Activated naive CD8-positive, alpha-beta T cell treated with anti-CD3 and anti-CD28 coated beads for 36 hours (primary cell): ENCODE measurements at regions not wholly inside any gene's neighbourhood (a gene's known extent, or its start where the extent isn't known, plus 50 kb on each side); places are given as distances from the start of the nearest gene placed in this dataset.

Experiments
- DNase-seq: peaks from one replicate; pipeline ENCODE4 v3.0.0; 2021
- H3K27ac Mint-ChIP-seq: one replicate; pipeline ENCODE4 v1.8.0; 2022; ENCODE audit warnings: mild to moderate bottlenecking, moderate library complexity, mixed read lengths
- H3K27me3 Mint-ChIP-seq: one replicate; pipeline ENCODE4 v1.8.0; 2022; ENCODE audit warnings: mild to moderate bottlenecking, mixed read lengths
- H3K36me3 Mint-ChIP-seq: one replicate; pipeline ENCODE4 v1.8.0; 2021; ENCODE audit warnings: mild to moderate bottlenecking, mixed read lengths
- H3K4me1 Mint-ChIP-seq: one replicate; pipeline ENCODE4 v1.8.0; 2021; ENCODE audit warnings: mixed read lengths
- H3K4me3 Mint-ChIP-seq: one replicate; pipeline ENCODE4 v1.8.0; 2022; ENCODE audit warnings: mild to moderate bottlenecking, moderate library complexity, mixed read lengths
- H3K9me3 Mint-ChIP-seq: one replicate; pipeline ENCODE4 v1.8.0; 2022; ENCODE audit warnings: mixed read lengths

DNA sequence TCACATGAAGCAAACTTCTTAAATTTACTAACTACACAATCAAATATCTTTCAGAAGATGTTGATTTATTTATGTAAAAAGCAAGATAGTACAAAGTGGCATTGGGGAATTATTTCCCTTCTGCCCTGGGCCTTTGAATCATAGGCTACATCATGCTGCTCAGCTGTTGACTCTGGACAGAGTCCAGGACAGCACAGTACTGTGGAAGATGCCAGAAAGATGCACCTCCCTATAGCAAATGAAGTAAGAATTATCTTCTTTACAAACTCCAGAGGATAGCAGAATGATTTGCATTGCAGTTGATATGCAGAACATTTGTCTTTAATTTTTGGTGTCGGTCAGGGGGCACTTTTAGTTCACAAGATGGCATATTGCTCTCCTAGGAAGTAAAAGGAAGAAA lies 1354.5 kb upstream of the ZEB2 start:
- H3K27me3 Mint-ChIP-seq: no peaks in the 10 kb centered on the region
- DNase-seq: no peak
- H3K4me1 Mint-ChIP-seq: no peaks in the 10 kb centered on the region
- no peak overlapping the region for H3K27ac Mint-ChIP-seq
- H3K4me3 Mint-ChIP-seq: no peak overlapping the region
- H3K36me3 Mint-ChIP-seq: no peaks in the 10 kb centered on the region
- no peaks in the 10 kb centered on the region for H3K9me3 Mint-ChIP-seq

DNA sequence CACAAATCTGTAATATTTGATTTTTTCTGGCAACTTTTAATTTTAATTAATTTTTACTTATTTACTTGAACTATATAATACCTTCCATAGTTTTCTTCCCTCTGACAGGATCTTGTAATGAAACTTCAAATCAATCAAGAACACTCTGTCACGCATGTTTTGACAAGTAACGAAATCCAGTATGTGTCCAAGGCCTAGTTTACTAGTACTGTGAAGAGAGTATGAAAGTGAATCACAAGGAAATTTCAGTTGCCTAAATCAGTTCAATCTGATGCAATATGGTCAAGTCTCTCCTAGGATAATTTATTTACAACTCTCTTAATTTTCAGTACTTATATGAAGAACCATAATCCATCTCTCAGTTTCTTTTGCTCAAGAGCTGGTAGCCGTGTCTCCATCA lies 1344.6 kb upstream of the ZEB2 start:
- Mint-ChIP-seq H3K27ac (no peak overlapping the region), H3K9me3 (no peaks in the 10 kb centered on the region), H3K4me3 (no peak overlapping the region), H3K27me3 (no peaks in the 10 kb centered on the region), H3K4me1 (no peaks in the 10 kb centered on the region), H3K36me3 (no peaks in the 10 kb centered on the region)
- no peak for DNase-seq

DNA sequence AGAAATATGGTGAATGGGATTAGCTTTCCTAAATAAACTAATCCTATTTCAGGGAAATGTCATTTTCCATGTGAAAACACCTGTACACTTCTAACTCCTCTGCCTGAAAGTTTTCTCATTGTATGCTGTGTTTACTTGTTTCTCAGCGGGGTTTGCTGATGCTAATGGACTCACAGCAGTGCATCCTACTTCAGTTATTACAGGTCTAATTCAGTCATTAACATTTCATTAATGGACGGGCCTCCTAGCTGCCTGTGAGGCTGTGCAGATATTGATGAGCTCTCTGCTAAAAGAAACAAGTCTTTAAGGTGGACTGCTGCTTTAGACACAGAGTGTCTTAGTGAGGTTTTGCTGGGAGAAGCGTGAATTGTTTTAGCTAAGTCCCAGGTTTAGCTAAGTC lies 1342.0 kb upstream of the ZEB2 start:
- DNase-seq: no peak
- Mint-ChIP-seq H3K9me3 (no peaks in the 10 kb centered on the region), H3K36me3 (no peaks in the 10 kb centered on the region), H3K4me1 (no peaks in the 10 kb centered on the region), H3K4me3 (no peak overlapping the region), H3K27ac (no peak overlapping the region), H3K27me3 (no peaks in the 10 kb centered on the region)

DNA sequence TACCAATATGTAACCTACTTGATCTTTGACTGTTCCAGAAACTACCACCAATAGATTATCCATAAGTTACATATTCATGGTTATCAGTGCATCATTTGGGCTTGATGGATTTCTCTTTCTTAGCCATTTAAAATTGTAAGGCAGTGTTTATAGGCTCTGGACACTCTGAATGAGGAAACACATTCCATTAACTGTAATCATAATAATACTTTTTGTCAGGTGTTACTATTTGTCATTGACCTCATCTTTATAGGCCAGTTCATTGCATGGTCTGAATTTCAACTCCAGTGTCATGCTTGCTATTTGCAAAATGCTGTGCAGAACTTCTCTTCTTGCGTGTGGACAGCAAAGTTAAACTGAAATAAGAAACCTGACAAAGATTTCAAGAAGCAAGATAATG lies 1340.2 kb upstream of the ZEB2 start:
- no peaks in the 10 kb centered on the region for H3K4me1 Mint-ChIP-seq
- no peak overlapping the region for H3K4me3 Mint-ChIP-seq
- H3K27ac Mint-ChIP-seq: no peak overlapping the region
- no peaks in the 10 kb centered on the region for H3K27me3 Mint-ChIP-seq
- no peaks in the 10 kb centered on the region for H3K9me3 Mint-ChIP-seq
- no peaks in the 10 kb centered on the region for H3K36me3 Mint-ChIP-seq
- no peak for DNase-seq

DNA sequence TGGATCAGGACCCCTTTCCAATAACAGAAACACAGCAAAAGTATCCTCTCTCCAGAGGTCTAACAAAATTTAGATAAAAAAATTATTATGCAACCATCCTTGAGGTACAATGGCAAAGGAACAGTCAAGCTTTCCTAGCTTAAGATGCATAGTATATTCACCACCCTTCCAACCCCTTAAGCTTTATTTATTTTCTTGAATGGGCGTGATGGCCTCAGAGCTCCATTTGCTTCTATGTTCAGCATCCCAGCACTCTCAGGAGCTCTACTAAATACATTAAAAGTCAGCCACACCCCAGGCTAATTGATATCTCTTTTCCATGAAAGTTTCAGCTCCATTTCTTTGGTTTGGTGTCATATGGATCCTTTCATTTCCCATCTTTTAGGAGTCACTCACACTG lies 1335.2 kb upstream of the ZEB2 start:
- H3K27ac Mint-ChIP-seq: no peak overlapping the region
- no peak overlapping the region for H3K4me3 Mint-ChIP-seq
- H3K27me3 Mint-ChIP-seq: no peaks in the 10 kb centered on the region
- H3K9me3 Mint-ChIP-seq: no peaks in the 10 kb centered on the region
- no peaks in the 10 kb centered on the region for H3K4me1 Mint-ChIP-seq
- DNase-seq: no peak
- no peaks in the 10 kb centered on the region for H3K36me3 Mint-ChIP-seq

DNA sequence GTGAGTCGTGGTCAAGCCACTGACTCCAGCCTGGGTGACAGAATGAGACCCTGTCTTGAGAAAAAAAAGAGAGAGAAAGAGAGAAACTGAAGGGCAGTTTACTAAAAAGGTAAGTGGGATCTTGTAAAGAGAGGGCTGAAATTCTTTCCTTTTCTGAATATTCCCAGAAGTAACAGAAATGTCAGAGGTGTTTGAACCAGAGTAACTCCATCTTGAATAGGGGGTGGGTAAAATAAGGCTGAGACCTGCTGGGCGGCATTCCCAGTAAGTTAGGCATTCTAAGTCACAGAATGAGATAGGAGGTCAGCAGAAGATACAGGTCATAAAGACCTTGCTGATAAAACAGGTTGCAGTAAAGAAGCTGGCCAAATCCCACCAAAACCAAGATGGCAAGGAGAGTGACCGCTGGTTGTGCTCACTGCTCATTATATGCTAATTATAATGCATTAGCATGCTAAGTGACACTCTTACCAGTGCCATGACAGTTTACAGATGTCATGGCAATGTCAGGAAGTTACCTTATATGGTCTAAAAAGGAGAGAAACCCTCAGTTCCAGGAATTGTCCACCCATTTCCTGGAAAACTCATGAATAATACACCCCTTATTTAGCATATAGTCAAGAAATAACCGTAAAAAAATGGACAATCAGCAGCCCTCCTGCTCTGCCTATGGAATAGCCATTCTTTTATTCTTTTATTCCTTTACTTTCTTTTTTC lies 1334.3 kb upstream of the ZEB2 start:
- Mint-ChIP-seq H3K27me3 (no peaks in the 10 kb centered on the region), H3K4me1 (no peaks in the 10 kb centered on the region), H3K27ac (no peak overlapping the region), H3K4me3 (no peak overlapping the region), H3K36me3 (no peaks in the 10 kb centered on the region), H3K9me3 (no peaks in the 10 kb centered on the region)
- no peak for DNase-seq

DNA sequence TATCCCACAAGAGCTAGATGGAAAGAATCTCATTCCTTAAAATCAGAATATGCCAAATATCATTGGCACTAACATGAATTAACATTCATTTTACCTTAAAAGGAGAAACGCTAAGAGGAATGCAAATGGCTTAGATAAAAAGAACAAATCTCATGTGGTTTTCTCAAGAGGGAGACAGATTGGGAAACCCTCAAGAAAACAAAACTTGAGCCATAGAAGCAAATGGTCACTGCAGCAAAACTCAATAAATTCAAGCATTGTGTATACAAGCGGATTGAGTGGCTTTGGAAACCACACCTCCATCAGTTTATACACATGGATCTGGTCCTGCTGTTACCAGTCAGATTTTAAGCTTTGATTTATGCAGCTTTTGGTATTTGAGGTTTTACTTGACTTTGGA lies 1331.8 kb upstream of the ZEB2 start:
- Mint-ChIP-seq H3K27ac (no peak overlapping the region), H3K9me3 (no peaks in the 10 kb centered on the region), H3K4me1 (no peaks in the 10 kb centered on the region), H3K4me3 (no peak overlapping the region), H3K27me3 (no peaks in the 10 kb centered on the region), H3K36me3 (no peaks in the 10 kb centered on the region)
- no peak for DNase-seq

DNA sequence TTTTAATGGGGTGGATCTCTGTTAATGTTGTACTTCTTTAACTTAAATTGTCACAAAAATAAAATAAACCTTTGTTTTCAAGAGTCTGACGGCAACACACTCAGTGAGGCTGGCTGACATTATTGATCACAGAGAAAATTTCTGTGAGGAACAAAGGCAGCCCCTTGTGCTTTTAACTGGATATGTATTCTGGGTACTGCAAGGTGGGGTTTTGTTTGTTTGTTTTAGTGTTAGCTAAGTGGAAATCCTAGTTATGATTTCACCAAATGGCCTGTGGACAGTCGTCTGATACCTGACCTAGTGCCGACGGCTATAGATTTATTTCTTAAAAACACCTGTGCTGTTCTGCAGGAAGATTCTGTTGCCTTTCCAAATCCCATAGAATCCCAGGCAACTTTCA lies 1329.5 kb upstream of the ZEB2 start:
- Mint-ChIP-seq H3K9me3 (no peaks in the 10 kb centered on the region), H3K36me3 (no peaks in the 10 kb centered on the region), H3K27ac (no peak overlapping the region), H3K27me3 (no peaks in the 10 kb centered on the region), H3K4me1 (no peaks in the 10 kb centered on the region), H3K4me3 (no peak overlapping the region)
- DNase-seq: no peak

DNA sequence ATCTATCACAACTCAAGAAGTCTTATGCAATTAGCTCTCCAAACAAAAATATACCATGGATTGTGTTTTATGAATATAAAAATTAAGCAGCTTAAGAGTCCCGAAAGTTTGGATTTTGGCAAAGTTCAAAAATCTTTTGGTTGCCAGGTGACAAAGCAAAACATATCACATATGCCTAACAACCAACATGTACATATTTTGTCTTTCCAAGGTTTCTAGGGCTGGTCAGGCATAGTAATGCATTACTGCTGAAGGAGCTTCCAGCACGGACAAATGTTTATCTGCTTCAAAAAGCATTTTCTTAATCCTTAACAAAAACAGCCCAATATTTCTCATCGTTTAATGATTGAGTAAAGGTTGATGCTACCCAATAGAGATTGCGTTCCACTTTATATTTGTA lies 1327.1 kb upstream of the ZEB2 start:
- no peaks in the 10 kb centered on the region for H3K4me1 Mint-ChIP-seq
- no peak for DNase-seq
- H3K4me3 Mint-ChIP-seq: no peak overlapping the region
- H3K27ac Mint-ChIP-seq: no peak overlapping the region
- H3K9me3 Mint-ChIP-seq: no peaks in the 10 kb centered on the region
- H3K36me3 Mint-ChIP-seq: no peaks in the 10 kb centered on the region
- H3K27me3 Mint-ChIP-seq: no peaks in the 10 kb centered on the region

DNA sequence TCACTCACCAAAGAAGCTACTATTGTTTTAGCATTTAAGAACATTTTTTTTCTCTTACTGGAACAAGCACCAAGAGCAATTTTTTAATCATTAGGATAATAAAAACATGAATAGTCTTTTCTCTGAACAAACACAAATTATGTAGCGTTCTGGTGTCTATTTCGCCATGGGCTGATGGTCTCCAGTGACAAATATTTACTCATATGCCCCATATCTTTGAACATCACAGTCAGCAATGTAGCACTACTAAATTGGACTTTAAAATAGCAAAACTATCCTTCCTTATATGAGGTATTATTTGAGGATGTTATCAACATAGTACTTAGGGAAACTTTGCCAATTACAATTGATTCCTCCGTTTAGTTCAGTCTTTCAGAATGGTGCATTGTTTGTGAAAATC lies 1326.0 kb upstream of the ZEB2 start:
- Mint-ChIP-seq H3K36me3 (no peaks in the 10 kb centered on the region), H3K4me3 (no peak overlapping the region), H3K27me3 (no peaks in the 10 kb centered on the region), H3K4me1 (no peaks in the 10 kb centered on the region), H3K27ac (no peak overlapping the region), H3K9me3 (no peaks in the 10 kb centered on the region)
- no peak for DNase-seq

DNA sequence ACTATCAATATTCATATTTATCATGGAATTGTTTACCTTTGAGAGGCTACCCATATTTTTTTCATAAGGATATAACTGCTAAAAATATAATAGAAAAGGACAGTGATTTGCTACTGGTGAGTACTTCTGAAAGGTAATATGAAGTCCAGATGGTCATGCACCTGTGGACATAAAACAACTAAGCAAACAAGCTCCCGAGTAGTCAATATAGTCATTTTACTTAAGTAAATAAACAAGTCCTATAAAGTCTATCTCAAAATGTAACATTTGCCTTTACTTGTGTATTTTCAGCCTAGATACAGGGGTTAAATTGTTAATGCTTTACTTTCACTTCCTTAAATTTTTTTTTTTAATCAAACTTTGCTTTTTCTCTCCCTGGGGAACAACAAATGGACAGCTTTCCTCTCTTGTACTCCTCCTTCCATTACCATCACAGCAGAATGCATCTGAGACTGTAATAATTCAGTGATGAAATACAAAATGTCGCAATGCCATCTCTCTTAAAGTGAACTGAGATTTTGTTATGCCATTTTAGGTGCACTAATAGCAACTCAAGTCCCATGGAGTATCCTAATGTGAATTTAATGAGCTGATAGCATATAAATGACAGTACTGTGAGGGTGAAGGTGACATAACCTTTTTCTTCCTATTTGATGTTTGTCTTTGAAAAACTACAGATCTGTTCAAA lies 1325.4 kb upstream of the ZEB2 start:
- H3K27ac Mint-ChIP-seq: no peak overlapping the region
- no peaks in the 10 kb centered on the region for H3K36me3 Mint-ChIP-seq
- H3K9me3 Mint-ChIP-seq: no peaks in the 10 kb centered on the region
- H3K4me1 Mint-ChIP-seq: no peaks in the 10 kb centered on the region
- no peak for DNase-seq
- H3K4me3 Mint-ChIP-seq: no peak overlapping the region
- H3K27me3 Mint-ChIP-seq: no peaks in the 10 kb centered on the region

DNA sequence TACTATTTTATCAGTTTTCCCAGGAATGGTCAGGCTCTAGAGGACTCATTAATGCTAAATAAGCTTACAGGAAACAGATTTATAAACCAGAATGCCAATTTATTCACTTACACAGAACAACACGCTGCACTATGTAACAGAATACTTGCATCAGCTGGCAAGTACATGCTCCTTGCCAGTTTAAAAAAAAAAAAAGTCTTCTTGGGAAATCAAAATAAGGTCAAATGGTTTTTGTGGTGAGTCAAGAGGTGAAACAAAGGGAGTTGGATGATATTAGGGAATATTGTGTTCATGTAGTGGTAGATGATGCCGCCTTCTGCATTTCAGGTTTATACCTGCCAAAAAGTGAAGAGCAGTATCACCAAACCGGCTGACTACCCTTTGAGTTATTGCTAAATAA lies 1322.1 kb upstream of the ZEB2 start:
- Mint-ChIP-seq H3K4me1 (no peaks in the 10 kb centered on the region), H3K36me3 (no peaks in the 10 kb centered on the region), H3K9me3 (no peaks in the 10 kb centered on the region), H3K27ac (no peak overlapping the region), H3K4me3 (no peak overlapping the region), H3K27me3 (no peaks in the 10 kb centered on the region)
- no peak for DNase-seq

DNA sequence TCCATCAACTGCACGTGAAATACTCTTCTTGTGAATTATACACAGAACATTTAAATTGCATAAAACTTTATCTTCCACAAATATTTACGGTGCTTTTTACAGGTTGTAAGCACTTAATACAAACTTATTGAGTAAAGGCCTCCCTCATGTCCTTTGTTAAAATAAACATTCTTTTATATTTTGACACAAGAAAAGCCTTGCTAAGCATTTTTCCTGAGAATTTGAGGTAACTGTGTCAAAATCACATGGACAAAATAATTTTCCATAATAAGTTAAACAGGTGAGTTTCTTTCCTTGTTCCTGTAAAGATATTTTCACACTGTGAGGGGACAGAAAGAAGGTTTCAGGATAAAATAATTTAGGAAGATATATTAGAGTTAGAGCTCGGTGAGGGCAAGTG lies 1317.1 kb upstream of the ZEB2 start:
- H3K4me3 Mint-ChIP-seq: no peak overlapping the region

DNA sequence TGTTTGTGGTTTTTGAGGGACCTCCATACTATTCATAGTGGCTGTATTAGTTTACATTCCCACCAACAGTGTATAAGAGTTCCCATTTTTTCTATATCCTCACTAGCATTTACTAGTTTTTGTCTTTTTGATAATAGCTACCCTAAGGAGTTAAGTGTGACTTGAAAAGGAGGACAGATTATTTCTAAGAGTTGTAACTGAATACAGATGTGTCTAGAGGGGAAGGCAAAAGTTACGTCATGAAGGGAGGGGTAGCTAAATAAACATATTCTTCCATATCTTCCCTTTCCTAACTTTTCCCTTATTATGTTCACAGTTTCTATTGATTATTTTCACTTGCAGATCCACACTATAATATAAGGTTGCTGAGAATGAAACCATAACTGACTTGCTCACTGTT lies 1315.7 kb upstream of the ZEB2 start:
- H3K9me3 Mint-ChIP-seq: peaks cover 1% of the 10 kb centered on the region
- no peak for DNase-seq
- no peaks in the 10 kb centered on the region for H3K36me3 Mint-ChIP-seq
- H3K27ac Mint-ChIP-seq: no peak overlapping the region
- no peak overlapping the region for H3K4me3 Mint-ChIP-seq
- no peaks in the 10 kb centered on the region for H3K4me1 Mint-ChIP-seq
- H3K27me3 Mint-ChIP-seq: no peaks in the 10 kb centered on the region

More for the DNA sequence above, 1317.1 kb upstream of the ZEB2 start:
- Mint-ChIP-seq H3K36me3 (no peaks in the 10 kb centered on the region), H3K9me3 (peaks cover 1% of the 10 kb centered on the region), H3K27ac (no peak overlapping the region), H3K27me3 (no peaks in the 10 kb centered on the region), H3K4me1 (no peaks in the 10 kb centered on the region)
- no peak for DNase-seq

DNA sequence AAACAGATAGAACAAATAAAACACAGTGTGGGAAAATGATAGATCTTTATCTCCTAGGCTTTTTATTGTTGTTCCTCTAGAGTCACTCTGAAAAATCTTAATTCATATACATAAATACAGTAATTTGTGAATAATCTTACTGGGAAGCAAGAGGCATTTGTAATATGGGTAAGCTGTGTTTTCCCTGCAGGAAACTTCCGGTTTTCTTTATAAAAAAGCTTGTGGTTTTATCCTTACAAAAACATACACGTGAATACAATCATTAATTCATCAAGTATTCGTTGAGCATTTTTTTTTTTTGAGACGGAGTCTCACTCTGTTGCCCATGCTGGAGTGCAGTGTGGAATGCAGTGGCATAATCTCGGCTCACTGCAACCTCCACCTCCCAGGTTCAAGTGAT lies 1312.8 kb upstream of the ZEB2 start:
- peaks cover 1% of the 10 kb centered on the region for H3K9me3 Mint-ChIP-seq
- H3K4me1 Mint-ChIP-seq: no peaks in the 10 kb centered on the region
- no peaks in the 10 kb centered on the region for H3K36me3 Mint-ChIP-seq
- H3K4me3 Mint-ChIP-seq: no peak overlapping the region
- H3K27ac Mint-ChIP-seq: no peak overlapping the region
- no peaks in the 10 kb centered on the region for H3K27me3 Mint-ChIP-seq
- DNase-seq: no peak

DNA sequence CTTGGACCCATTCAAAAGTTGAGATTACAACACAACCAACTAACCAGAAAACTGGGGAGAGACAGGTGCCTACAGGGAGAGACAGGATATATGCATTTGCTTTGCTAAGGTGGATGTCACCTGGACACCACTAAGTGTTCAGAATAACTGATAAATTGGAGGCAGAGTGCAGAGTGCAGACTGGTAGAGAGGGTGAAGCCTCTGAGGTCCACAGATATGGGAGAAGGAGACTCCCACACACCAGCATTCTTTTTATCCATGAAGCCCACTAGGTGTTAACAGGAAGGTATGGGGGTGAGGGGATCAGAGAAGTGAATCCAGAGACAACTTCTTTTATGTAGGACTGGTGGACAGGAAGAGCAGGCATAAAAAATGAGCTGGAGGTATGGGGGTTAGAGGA lies 1310.0 kb upstream of the ZEB2 start:
- H3K4me1 Mint-ChIP-seq: no peaks in the 10 kb centered on the region
- peaks cover 1% of the 10 kb centered on the region for H3K9me3 Mint-ChIP-seq
- DNase-seq: no peak
- H3K4me3 Mint-ChIP-seq: no peak overlapping the region
- H3K36me3 Mint-ChIP-seq: no peaks in the 10 kb centered on the region
- no peak overlapping the region for H3K27ac Mint-ChIP-seq
- no peaks in the 10 kb centered on the region for H3K27me3 Mint-ChIP-seq
